ENCODE measurements at regions not wholly inside any gene's neighbourhood (a gene's known extent, or its start where the extent isn't known, plus 50 kb on each side); places are given as distances from the start of the nearest gene placed in this dataset.

GRCh38 chr4:137069473-137069872, 462.8 kb downstream of the PCDH18 start:
- no peak for DNase-seq (ENCODE audit: low spot score)

- no peak for DNase-seq (ENCODE audit: low spot score)
These were observed 464.6 kb downstream of the PCDH18 start for GRCh38 chr4:137067735-137068134.

DNA sequence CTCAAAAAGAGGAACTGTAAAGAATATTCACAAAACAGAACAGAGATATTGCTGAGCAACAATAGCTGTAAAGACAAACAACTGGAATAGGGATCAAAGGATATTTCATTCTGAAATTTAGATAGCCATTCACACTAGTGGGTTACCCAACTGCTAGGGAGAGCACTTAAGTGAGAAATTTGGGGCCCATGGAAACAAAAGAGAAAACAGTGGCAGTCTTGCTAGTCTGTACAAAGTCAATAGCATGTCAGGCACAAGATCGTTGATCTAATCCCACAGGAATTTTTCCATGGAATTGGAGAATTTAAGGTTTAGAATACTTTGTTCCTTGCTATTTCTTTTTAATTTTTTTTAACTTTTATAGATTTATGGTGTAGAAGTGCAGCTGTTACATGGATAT, 467.0 kb downstream of the PCDH18 start:
- no peak for DNase-seq (ENCODE audit: low spot score)

GRCh38 chr4:137063961-137064360, 468.3 kb downstream of the PCDH18 start:
- DNase-seq (ENCODE audit: low spot score): no peak

- DNase-seq (ENCODE audit: low spot score): no peak
These were observed 489.1 kb downstream of the PCDH18 start for GRCh38 chr4:137043184-137043583.

- no peak for DNase-seq (ENCODE audit: low spot score)
These were observed 492.9 kb downstream of the PCDH18 start for GRCh38 chr4:137039370-137039769.

- DNase-seq (ENCODE audit: low spot score): no peak
These were observed 500.1 kb downstream of the PCDH18 start for GRCh38 chr4:137032222-137032621.

- no peak for DNase-seq (ENCODE audit: low spot score)
These were observed 503.3 kb downstream of the PCDH18 start for GRCh38 chr4:137029026-137029425.

DNA sequence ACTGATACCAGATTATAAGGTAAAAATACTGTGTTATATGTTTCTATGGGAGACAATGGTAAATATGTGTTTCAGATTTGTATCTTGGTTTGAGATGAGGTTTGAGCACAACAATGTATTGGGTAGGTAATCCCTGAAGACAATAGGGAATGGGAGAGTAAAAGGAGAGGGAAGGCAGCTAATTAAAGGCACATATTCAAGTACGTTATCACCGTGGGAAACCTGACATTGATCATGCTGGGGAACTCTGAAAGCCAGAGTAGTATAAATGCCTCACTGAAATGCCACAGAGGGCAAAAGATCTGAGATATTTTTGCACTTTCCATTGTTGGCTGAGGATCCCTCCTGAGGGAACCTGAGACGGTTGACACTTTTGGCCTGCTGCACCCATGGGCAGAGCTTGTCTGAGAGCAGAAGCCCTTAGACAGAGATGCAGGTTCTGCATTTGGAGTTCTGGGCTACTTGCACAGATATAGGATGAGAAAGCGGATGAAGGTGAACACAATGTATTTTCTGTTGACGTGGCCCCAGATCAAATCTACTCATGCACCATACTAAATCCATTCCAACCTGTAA, 506.7 kb downstream of the PCDH18 start:
- no peak for DNase-seq (ENCODE audit: low spot score)

DNA sequence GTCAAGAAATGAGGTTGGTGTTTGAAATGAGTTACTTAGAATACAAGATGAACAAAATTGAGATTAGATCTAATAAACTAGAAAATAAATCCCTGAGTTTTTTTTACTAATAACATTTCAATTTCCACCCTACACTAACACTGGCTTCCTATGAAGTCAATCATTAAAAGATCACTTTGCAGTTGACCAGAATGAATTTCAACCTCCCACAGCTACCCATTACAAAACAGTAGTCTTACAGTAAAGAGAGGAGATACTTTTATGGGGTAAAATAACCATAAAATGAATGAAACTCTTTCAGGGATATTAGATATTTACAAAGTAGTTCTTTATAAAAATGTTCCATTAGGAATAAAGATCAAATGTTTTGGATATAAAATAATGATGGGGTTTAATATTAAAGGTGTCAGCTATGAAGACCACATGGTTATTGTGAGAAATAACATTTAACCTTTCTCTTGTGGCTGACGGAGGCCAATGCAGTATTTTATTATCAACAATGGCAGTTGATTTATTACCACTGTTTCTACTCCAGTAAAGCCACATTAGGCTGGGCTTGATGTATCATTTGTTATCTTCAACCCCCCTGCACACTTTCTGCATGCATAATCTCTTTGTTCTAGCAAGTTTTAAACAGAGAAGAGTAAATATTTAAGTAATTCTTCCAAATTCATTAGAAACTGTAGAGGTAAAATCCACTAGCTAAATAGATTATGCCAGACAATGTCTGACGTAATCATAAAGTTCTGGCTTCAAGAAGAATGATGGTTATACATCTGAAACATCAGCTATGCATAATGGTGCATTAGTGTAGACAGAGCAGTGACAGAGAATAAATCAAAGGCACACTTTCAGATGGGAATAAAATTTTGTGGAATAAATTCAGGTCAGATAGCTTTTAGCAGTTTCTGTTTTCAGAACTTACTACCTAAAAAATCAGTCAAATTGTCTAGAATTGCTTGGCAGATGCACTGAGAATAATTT, 516.6 kb downstream of the PCDH18 start:
- DNase-seq (ENCODE audit: low spot score): no peak

DNA sequence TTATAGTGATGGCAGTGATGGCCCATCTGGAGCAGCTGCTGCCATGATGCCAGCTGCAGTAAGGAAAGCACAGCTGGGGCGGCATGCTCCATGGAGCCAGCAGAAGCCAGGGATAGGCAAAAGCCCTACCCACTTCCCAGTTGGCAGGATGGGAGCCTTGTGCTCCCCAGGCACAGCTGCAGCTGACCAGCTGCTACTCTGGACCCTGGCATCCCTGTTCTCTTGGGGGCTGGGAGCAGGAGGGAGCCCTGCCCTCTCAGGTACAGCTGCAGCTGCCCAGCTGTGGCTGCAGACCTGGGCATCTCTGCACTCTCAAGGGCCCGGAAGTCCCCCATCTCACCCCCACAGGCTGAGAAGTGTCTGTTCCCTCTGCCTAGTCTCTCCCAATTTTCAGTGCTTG, 531.9 kb downstream of the PCDH18 start:
- DNase-seq (ENCODE audit: low spot score): no peak

GRCh38 chr4:136992032-136992431, 540.3 kb downstream of the PCDH18 start:
- DNase-seq (ENCODE audit: low spot score): no peak

- DNase-seq (ENCODE audit: low spot score): no peak
These were observed 546.6 kb downstream of the PCDH18 start for GRCh38 chr4:136985683-136986082.

- DNase-seq (ENCODE audit: low spot score): no peak
These were observed 565.2 kb downstream of the PCDH18 start for GRCh38 chr4:136967069-136967468.

DNA sequence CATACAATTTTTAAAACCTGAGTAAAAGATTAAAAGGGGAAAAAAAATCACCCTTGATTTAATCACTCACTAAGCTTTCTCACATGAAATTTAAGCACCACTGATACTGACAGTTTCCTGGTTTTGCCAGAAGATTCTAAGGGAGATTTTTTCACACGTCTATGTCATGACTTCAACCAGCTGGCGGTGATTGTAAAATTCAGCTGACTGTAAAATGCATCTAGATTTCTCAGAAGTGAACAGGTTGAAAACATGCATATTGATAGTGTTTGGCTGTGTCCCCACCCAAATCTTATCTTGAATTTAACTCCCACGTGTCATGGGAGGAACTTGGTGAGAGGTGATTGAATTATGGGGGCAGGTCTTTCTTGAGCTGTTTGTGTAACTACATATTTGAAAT, 566.8 kb downstream of the PCDH18 start:
- DNase-seq (ENCODE audit: low spot score): no peak

GRCh38 chr4:136962868-136963267, 569.4 kb downstream of the PCDH18 start:
- no peak for DNase-seq (ENCODE audit: low spot score)

- DNase-seq (ENCODE audit: low spot score): no peak
These were observed 585.9 kb downstream of the PCDH18 start for GRCh38 chr4:136946307-136946907.

GRCh38 chr4:136939781-136940180, 592.5 kb downstream of the PCDH18 start:
- DNase-seq (ENCODE audit: low spot score): no peak

DNA sequence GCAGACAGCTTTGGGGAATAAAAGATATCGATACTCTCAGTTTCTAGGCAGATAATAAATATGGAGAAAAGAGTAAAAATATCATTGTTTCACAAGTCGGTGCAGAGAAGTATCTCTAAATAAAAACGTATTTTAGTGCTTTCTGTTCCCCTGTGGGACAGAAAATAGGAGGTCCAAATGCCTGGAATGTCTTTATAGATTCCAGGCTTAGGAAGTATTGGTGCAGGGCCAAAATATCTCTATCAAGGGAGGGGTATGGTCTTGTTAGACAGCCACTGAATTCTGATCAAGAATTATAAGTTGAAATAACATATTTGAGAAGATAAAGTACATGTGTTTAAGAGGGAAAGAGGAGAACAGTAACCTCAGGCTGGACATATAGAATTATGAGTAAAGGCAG, 596.4 kb downstream of the PCDH18 start:
- no peak for DNase-seq (ENCODE audit: low spot score)

DNA sequence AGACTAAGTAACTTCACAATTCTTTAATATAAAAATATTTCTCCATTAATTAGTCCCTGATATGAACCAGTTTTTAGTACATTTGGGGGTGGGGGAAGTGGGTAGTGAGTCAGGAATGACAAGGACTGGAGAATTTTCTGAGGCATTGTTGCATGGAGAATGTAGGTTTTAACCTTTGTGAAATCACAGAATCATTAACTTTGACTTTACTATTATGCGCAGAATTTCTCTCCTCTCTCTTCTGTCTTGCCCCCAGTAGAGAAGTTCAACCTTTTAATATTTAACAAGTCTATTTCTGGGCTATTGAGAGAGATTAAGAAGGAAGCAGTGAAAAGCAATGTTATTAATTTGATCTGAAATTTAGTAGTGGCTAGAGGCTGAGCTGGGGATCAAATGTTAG, 597.0 kb downstream of the PCDH18 start:
- DNase-seq (ENCODE audit: low spot score): no peak

DNA sequence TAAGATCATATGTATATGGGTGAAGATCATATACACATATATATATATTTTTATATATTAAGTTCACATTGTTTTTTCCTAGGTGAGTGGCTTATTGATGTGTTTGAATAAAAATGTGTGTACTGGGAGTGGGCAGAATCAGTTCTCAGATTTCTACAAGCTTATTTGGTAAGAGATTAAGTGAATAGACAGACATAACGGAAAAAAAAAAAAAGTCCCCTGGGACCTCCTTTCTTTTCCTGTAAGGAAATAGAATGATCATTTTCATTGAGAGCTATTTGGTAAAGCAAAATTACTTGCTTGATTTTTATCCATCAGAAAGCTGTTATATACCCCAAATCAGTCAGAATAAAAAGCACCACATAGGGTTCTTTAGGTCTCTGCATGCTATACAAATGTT, 597.7 kb downstream of the PCDH18 start:
- DNase-seq (ENCODE audit: low spot score): no peak

DNA sequence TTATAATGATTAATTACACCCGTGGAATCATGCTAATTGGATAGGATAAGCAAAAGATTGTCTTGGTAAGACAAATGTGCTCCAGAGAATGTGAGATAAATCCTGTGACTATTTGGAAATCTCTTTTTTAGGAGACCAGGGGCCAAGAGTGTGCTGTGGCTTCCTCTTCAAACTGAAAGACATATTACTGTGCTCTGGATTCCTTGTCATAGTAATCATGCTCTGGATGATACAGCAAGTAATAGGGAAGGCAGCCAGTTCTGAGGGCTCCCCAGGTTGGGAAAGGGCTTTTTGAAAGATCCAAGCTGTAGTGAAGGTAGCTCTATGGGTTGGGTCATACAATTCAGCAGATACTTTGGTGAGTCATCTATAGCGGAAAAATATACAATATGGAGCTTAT, 600.5 kb downstream of the PCDH18 start:
- no peak for DNase-seq (ENCODE audit: low spot score)

DNA sequence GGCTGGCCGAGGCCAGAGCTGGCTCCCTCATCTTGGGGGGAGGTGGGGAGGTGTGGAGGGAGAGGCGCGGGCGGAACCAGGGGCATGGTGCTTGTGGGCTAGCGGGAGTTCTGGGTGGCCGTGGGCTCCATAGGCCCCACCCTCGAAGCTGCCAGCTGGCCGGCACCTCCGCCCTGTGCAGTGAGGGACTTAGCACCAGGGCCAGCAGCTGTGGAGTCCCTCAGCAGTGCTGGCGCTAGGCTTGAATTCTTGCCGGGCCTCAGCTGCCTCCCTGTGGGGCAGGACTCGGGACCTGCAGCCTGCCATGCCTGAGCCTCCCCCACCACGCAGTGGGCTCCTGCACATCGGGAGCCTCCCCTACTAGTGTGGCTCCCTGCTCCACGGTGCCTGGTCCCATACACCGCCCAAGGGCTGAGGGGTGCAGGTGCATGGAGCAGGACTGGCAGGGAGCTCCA, 603.3 kb downstream of the PCDH18 start:
- no peak for DNase-seq (ENCODE audit: low spot score)

All from hematopoietic multipotent progenitor cell treated with erythropoietin and hydrocortisone succinate and interleukin-3 and kit ligand, for 15 days (in vitro differentiated cells).